GM19463 (cell line): ENCODE measurements at regions not wholly inside any gene's neighbourhood (a gene's known extent, or its start where the extent isn't known, plus 50 kb on each side); places are given as distances from the start of the nearest gene placed in this dataset.

ENCODE experiments used
- ATAC-seq: cut with Tn5 transposase; IDR thresholded peaks from one replicate; pipeline ENCODE4 v1.9.1; 2021; ENCODE audit warnings: mild to moderate bottlenecking, moderate library complexity; ENCODE audit not compliant: unreplicated experiment

DNA sequence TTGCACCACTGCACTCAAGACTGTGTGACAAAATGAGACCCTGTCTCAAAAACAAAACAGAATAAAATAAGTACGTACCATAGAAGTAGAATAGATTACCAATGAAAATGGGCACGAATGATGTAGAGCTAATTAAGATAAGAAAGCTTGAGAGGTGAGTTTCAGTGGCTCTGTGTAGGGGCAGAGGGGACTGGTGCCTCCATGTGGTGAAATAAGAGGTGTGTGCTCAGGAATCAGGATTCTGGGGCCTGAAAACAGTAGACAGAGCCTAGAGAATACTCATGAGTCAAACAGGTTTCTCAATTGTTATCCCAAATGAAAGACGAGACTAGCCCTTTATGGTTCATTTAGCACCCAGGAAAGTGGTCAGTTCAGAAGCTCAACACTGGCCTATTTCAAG lies 1145.1 kb downstream of the FLRT2 start:
- ATAC-seq, result no peak

DNA sequence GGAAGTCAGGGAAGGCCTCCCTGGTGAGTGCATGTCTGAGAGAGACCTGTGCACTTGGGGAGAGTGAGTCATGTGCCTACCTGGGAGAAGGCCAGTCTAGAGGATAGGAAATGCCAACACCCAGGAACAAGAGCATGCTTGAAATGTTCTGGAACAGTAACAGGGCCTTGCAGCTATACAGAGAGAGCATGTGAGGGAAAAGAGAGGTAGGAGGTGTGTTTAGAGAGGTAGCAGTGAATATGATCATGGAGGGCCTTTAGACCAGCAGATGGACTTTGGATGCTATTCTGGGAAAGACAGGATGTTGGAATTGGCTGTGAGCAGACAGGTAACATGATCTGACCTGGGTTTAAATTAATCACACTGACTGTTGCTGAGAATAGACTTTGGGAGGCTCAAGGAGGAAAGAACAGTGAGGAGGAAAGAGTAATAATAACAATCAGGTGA lies 1143.6 kb downstream of the FLRT2 start:
- ATAC-seq, result no peak

DNA sequence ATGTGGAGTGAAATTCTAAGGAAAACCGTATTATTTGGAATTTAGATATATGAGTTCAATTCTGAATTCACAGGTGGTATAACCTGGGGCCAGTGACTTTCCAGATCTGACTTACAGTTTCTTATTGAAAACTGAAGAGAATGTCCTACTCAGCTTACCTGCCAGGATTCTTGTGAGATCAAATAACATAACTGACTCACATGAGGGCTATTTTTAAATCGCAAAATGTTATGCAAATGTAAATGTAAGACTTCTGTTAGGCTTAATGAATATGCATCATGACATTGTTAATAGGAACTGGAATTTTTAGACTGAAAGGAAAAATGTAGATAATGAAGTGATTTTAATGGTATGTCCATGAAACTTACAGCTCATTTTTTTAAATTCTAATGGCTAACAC lies 1142.1 kb downstream of the FLRT2 start:
- no peak for ATAC-seq

DNA sequence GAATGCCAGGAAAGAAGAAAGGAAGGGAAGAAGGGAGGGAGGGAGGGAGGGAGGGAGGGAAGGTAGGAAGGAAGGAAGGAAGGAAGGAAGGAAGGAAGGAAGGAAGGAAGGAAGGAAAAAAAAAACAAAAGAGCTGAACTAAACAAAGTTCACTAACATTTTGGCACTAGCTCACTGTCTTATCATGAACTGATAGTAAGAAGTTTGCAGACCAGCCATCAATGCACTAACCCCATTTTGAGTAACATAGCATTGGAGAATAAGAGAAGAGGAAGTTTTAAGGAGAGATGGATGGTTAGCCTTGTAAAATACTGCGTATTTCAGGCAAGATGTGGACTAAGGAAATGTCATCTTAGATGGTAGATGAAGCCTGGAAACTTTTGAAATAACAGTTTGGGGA lies 1136.0 kb downstream of the FLRT2 start:
- no peak for ATAC-seq

DNA sequence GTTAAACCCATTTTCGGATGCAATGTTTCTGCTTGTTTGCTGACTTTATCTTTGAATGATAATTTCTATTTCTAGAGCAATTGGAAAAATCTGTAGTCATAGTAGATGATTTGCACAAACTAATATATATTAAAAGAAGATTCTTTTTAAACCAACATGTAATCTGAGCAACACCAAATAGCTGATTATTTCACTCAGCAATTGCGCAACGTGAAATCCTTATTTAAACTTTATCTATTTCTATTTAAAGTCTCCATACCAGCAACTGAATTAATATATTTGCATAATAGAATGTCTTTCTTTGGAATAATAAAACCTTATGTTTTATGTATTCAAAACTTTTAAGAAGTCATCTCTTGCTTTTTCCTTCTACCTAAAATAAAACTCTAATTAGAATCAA lies 1132.4 kb downstream of the FLRT2 start:
- no peak for ATAC-seq

DNA sequence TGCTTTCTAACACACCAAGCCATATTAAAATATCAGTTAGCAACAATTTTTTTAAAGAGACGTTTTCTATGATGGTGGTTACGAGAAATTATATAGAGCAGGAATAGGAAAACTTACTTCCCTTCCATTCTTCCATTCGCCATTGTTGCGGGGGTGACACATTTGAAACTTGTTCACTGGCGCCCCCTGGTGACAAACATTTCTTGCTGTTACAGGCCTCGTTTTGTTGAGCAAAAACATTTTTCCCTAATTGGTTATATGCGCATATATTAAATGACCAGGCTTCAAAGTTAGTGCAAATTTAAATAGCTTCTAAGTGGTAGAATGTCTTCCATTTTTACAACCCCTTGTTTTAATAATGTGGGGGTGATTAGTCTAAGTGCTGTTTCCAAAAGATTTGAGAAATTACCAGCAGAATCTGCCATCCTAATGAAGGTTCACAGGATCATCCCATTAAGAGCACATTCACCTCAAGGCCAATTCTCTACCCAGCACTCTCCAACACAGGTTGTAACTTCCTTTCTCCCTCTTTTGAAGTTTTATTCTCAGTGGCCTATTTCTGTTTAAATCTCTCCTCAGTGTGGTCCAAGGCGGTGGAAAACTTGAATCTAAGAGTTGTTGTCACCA lies 1124.7 kb downstream of the FLRT2 start:
- no peak for ATAC-seq

DNA sequence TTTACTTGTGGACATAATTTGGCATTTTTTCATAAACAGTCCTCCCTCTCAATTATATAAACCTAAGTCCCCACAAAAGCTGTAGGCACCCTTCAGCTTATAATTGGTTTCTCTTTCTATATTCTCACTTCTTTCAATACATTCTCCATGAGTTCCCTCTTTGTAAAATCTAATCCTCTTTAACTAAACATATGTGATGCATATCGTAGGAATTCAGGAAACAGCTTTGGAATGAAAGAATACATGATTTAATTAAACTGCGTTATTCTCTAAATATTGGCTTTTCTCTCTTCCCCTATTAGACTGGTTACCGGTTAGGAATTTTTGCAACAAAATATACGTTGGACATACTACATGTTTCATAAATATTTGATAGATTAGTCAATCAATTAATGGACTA lies 1122.6 kb downstream of the FLRT2 start:
- no peak for ATAC-seq

DNA sequence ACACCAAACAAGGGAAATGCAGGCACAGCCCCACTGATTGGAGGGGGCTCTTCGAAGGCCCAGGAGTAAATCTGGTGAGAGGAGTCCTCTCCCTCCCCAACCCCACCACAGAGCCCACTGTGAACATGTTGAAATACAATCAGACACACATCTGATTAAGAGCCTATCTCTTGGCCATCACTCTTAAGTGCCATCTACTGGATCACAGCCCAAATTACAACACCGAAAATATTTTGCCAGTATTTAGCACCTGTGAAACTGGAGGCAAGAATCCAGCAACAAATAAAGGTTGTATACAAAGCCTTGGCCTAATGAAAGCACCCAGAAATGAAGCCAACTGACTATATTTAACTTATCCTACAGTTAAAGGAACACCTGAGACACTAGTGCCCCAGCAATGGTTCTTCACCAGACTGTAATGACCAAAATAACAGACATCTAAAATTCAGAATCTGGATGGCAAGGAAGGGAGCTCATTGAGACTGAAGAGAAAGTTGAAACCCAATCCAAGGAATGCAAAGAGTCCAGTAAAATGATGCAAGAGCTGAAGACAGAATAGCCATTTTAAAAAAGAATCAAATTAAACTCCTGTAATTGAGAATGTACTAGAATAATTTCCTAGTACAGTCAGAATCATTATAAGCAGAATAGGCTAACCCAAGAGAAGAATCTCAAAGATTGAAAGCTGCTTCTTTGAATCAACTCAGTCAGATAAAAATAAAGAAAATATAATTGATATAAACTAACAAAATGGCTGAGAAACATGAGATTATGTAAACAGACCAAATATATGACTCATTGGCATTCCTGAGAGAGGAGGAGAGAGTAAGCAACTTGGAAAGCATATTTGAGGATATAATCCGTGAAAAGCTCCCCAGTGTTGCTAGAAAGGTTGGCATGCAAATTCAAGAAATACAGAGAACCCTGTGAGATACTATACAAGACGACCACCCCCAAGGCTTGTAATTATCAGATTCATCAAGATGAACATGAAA lies 1117.0 kb downstream of the FLRT2 start:
- no peak for ATAC-seq

DNA sequence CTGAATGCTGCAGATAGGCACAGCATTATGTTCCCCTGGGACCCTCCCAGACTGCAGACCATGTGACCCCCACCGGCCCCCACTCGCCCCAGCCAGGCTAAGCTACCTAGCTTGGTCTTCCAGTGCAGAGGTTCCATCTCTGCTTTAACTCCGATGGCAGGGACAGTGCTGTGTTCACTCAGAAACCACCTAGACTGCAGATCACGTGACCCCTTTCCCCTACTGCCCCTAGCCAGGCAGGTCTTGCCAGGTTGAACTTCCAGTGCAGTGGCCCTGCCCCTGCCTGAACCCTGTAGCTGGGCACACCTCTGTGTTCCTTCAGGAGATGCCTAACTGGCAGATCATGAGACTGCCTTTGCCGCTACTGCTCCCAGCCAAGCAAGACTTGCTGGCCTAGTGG lies 1116.2 kb downstream of the FLRT2 start:
- ATAC-seq, result no peak

DNA sequence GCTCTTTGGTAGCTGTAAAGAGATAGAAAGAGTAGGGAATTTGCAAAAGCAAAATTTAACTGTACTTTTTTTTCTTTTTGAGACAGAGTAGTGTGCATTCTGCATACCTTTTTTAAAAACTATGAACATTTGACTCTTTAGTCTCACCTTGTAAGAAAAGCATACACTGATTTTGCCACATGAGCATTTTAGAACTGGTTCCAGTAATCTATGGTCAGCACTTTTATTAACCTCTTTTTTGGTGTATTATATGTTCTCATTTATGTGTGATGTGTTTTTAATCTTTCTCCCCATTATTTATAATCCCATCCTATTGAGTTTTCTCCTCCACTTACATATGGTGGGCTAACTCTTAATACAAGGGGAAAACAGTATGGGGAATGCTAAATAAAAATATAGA lies 1111.4 kb downstream of the FLRT2 start:
- no peak for ATAC-seq

DNA sequence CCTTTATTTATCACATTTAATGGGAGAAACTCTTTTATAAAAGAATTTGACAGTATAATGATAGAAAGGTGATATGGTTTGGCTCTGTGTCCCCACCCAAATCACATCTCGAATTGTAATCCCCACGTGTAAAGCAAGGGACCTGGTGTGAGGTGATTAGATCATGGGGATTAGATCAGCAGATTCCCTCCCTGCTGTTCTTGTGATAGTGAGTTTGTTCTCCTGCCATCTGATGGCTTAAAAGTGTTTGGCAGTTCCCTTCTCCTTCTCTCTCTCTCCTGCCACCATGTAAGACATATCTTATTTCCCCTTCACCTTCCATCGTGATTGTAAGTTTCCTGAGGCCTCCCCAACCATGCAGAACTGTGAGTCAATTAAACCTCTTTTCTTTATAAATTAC lies 1110.3 kb downstream of the FLRT2 start:
- no peak for ATAC-seq

DNA sequence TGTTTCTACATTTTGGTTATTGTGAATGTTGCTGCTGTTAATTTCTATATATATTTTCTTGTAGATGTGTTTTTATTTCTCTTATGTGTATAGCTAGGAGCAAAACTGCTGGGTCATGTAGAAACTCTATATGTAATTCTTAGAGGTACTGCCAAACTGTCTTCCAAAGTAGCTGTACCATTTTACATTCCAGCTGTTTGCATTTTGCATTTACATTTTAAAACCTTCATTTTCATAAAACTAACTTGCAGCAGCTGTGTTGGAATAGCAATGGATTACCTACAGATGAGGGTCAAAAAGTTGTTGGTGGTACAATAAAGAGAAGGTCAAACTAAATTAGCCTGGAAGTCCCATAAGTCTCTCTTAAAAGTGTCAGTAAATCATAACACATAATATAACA lies 1109.7 kb downstream of the FLRT2 start:
- no peak for ATAC-seq

DNA sequence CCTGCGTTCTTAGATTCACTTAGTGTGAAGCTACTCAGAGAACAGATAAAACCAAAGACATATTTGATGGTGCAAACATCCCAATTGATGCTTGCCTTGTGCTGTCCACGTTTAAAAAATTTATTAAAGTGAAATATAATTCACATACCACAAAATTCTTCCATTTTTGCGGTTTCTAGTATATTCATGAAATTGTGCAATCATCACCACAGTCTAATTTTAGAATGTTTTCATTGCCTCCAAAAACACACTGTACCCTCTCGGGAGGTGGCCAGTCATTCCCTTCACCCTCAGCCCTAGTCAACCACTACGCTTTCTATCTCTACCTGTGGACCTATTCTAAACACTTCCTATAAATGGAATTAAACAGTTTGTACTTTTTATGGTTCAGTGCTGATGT lies 1109.2 kb downstream of the FLRT2 start:
- no peak for ATAC-seq

DNA sequence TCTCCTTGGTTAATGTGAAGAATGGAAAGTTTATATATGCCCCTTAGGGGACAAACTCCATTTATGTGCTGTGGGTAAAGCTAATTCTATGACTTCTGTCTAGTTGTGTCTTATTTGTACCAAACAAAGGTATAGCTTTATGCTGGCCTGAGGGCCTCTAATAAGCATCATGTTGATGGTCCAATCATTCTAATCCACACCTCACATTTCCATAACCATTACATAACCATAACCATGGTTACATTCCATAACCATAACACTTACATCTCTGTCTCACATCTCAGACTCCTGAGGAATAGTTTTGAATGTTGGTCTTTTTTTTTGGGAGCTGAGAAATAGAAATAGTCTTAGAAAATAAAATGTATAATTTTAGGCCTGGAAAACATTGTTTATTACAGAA lies 1097.1 kb downstream of the FLRT2 start:
- no peak for ATAC-seq

DNA sequence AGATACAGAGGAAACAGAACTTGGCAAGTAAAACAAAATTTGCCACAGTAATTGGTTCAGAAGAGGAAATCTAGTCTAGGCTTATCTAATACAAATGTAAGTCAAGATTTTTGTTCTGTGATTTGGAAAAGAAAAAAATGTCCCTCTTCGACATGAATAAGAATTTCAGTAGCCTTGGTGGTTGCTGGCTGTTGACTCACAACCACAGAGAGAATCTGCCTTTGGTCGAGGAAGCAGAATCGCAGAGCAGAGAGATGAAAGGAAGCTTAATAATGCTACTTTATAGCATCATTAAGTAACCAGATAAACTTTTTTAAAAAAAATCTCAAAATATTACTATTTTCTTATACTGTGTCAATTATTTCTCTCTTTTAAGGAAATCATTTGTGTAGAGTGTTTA lies 1096.6 kb downstream of the FLRT2 start:
- no peak for ATAC-seq

DNA sequence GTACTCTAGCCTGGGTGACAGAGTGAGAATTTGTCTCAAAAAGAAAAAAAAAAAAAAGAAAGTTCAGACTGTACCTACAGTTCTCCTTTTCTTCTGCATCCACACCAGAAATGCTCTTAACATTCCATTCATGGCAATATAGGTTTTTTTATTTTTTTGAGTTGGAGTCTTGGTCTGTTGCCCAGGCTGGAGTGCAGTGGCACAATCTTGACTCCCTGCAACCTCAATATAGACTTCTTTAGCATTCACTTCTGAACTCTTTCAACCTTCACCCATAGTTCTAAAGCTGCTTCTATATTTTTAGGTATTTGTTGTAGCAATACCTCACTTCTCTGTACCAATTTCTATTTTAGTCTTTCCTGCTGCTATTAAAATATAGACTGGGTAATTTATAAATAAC lies 1095.7 kb downstream of the FLRT2 start:
- ATAC-seq, result no peak

DNA sequence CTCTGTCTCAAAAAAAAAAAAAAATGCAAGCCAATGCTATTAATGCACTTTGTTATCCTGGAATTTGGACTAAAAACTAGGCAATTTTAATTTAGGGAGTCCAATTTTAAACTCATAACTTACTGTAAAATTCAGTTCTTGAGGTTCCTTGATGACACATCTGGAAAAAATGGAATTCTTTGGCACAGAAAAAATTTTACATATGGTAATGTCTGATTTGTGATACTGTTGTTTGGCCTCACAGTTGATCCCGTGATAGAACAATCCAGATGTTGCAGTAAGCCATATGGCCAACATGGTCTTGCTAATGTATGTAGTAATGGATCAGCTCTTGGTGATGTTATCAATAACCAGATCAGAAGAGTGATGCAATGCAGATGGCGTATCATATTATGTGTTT lies 1089.8 kb downstream of the FLRT2 start:
- no peak for ATAC-seq

DNA sequence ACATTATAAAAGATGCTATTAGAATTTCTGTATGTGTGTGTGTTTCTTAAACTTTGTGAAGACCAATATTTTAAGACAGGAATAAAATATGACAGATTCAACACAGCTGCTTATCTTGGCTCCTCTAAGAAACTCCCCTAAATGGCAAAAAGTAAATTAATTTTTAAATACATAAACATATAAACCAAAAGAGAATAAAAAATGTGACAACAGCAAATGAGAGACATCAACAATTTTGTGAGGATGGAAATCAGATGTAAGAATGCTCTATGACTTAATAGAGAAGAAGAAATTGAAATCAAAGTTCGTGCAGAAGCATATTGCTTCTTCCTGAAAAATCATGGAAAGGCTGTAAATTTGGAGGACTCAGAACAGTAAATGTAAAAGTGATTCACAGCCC lies 1083.8 kb downstream of the FLRT2 start:
- ATAC-seq, result no peak

DNA sequence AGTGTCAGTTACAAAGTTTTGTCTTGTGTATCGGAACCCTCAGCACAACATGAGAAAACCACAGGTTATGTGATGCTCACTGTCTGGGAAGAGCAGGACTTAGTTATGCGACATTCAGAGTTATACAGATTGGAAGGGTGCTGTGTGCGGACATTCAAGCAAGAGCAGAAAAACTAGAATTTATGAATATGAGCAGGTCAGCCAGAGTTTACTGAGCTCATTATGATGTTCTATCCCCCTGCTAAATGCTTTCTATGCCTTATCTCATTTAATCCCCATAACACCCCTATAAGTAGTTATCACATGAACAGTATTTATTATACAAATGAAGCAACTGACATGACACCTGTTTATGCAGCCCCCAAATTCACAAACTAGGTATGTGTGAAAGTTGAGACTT lies 1083.2 kb downstream of the FLRT2 start:
- ATAC-seq, result no peak

DNA sequence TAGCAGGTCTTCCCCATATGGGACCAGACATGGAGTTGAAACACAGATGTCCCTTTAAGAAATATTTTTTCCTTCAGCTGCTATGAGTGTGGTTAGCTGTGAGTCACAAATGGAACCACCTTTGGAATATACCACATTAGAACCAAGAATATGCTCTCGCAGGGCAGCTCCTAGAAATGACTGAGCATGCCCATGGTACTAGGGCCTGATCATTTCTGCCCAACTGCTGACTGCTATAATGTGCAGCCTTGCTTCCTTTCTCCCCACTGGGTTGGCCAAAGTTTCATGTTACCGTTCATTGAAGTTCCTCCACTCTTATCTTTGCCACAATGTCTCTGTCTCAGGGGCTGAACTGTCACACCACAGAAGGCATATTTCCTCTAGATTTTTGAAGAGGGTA lies 1074.6 kb downstream of the FLRT2 start:
- ATAC-seq, result no peak

DNA sequence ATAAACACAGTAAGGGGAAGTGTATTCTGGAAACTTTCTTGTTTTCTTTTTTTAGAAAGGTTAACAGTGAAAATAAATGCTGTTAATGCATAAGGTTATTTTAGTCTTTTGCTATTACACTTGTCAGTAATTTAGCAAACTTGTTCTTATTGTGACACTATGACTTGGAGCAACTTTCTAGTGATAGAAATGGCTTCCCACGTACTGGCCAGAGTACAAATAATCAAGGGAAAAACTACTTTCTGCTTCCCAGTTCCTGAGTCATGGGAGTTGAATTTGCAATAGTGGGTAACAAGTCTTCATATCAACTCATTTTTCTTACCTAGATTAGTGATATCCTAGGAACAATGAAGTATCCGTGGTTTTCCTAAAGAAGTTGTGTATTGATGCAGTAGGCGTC lies 1072.3 kb downstream of the FLRT2 start:
- ATAC-seq, result no peak

DNA sequence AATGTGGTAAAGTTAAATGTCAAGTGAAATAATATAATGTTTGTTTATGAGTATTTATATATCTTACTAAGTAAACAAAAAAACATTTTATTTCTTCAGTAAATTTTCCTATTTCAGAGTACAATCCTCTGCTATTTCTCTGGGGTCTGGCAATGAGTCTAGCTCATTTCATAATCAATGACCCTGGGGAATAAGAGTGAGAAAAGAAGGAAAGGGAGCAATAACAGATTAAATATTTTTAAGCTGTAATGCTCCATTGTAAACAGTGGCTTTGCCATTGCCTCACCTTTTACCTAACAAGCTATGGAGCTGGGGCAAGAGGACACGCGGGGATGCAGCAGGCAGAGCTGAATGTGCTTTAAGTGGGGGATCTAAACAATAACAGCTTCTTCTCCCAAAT lies 1071.9 kb downstream of the FLRT2 start:
- no peak for ATAC-seq
